ENCODE measurements at regions not wholly inside any gene's neighbourhood (a gene's known extent, or its start where the extent isn't known, plus 50 kb on each side); places are given as distances from the start of the nearest gene placed in this dataset.

DNA sequence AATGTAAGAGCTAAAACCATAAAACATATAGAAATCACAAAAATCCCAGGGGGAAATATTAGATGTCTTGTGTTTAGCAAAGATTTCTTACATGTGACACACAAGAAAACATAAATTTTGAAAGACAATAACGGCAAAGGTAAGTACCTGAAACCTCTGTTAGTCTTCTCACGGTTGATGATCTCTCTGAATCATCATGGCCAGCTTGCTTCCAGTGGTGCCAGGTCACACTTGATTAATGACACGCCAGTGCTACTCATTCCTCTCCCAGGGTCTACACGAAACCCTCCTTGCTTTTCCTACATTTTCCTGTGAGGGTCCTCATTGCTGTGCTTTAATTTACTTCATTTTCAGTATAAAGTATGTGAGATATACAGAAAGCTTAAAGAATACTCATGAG is 114.4 kb upstream of the PARP11 start:
- no peak for DNase-seq

DNA sequence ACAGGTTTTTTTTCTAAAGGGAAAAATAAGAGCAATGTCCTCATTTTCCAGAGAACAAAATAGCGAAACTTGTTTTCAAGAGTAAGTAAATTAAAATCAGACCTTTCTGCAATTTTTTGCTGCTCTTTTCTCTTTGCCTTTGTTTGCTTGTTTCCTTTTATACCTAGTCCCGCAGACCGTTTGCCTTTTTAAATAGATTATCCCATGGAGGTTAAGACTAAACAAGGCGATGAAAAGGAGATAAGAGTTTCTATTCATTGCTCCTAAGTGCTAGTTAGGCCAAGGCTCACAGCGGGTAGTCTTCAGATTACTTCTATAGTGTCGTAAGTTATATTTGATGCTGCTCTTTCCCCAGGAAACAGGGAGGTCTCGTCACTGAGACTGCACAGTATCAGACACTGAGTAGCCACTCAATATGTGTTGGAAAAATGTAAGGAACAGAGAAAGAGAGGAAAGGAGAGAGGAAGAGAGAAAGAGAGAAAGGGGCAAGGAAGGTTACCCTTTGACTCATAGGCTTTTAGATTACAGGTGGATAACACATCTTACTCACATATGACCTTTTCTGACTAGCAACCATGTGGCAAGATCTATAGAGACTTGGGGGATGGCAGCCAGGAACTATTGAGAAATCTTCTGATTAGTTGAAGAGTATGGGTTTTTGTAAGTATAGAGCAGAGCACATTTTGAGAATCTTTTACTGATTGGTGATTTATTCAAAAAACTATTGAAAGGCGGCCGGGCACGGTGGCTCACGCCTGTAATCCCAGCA is 107.5 kb upstream of the PARP11 start:
- no peak for DNase-seq

GRCh38 chr12:3977621-3978020 is 104.4 kb upstream of the PARP11 start:
- DNase-seq = no peak

- DNase-seq = no peak
Observed at GRCh38 chr12:3976351-3976938, 103.2 kb upstream of the PARP11 start.

GRCh38 chr12:3975652-3976051 is 102.5 kb upstream of the PARP11 start:
- no peak for DNase-seq

DNA sequence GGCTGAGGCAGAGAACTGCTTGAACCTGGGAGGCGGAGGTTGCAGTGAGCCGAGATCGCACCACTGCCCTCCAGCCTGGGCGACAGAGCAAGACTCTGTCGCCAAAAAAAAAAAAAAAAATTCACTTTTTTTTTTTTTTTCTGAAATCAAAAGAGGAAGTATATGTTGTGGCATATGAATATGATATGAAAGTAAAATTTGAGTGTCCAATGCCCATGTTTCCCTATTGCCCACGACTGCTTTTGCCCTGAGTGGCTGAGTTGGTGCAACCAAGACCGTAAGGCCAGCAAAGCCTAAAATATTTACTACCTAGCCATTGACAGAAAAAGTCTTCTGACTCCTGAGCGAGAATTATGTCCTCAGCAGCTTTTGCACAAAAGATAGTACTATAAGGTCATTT is 101.7 kb upstream of the PARP11 start:
- no peak for DNase-seq

- no peak for DNase-seq
Observed at GRCh38 chr12:3973973-3974644, 100.9 kb upstream of the PARP11 start.

DNA sequence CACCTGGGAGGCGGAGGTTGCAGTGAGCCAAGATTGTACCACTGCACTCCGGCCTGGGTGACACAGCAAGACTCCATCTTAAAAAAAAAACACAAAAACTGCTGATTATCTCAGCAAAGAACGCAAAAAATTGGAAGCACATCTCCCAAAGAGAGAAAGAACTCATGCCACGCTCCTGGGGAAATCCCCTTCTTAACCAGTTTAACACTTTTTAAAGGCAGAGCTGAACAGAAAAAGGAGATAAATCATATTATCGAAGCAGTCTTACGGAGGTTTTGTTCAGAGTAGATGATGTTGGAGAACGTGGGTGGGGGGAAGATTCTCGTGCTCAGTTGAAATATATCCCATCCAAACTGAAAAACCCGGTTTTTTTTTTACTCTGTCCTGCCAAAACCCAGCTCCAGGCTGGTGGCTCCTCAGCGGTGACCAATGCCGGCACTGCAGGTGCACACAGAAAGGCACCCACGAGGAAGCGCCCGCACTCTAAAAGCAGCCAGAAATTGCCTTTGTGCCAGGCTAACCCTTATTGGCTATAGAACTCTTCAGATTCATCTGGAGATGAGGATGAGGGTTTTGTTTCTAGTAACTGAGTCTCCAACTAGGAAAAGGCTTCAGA is 100.2 kb upstream of the PARP11 start:
- DNase-seq = no peak

DNA sequence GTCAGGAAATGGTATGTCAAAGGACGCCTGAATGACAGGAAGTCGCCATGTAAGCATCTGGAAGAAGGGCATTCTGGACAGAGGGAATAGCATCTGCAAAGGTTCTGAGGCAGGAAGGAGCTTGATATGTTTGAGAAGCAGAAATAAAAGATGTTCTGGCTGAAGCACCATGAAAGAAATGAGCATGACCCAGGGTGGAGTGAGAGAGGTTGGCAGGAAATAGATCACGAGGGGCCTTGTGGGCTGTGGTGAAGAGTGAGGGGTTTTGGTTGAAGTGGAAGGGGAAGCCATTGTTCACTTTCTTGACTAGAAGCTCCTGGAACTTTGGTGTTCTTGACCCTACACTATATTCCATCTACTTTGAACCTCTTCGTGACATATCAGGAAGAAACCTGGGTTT is 99.4 kb upstream of the PARP11 start:
- DNase-seq = no peak

- DNase-seq = no peak
Observed at GRCh38 chr12:3968523-3968922, 95.3 kb upstream of the PARP11 start.

GRCh38 chr12:3967556-3968160 is 94.5 kb upstream of the PARP11 start:
- no peak for DNase-seq

DNA sequence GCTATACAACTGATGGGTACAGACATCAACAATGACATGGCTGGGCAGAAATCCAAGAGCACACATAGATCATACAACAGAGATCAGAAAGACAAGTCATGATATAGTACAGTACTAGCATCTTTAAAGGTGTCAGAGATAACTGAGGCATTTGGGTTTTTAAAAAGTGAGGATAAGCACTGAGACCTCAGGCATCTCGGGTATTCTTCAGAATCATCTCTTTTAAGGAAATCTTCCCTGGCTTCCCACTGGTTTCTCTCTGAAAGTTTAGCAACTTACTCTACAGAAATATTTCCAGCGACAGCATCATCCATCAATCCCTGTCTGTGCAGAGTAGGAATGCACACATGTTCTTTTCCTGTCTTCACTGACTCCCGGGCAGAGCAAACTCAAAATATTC is 93.2 kb upstream of the PARP11 start:
- DNase-seq = no peak

- DNase-seq = no peak
Observed at GRCh38 chr12:3965046-3965445, 91.8 kb upstream of the PARP11 start.

DNA sequence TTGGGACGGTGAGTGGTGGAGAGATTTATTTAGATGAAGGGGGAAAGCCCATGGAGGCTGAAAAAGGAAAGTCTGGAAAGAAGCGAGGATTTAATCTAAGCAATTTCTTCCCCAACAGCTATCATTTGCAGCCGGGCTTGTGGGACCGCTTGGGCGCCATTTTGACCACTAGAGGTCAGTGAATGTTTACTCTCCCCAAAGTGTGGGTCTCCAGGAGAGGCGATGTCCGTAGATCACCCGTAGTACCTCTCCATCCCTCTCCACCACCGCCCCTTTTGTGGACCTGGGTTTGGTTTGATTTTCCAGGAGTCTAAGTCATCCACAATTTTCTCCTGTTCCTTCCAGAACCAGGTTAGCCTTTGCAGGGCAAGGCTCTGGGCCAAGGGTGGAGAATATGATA is 91.2 kb upstream of the PARP11 start:
- no peak for DNase-seq

DNA sequence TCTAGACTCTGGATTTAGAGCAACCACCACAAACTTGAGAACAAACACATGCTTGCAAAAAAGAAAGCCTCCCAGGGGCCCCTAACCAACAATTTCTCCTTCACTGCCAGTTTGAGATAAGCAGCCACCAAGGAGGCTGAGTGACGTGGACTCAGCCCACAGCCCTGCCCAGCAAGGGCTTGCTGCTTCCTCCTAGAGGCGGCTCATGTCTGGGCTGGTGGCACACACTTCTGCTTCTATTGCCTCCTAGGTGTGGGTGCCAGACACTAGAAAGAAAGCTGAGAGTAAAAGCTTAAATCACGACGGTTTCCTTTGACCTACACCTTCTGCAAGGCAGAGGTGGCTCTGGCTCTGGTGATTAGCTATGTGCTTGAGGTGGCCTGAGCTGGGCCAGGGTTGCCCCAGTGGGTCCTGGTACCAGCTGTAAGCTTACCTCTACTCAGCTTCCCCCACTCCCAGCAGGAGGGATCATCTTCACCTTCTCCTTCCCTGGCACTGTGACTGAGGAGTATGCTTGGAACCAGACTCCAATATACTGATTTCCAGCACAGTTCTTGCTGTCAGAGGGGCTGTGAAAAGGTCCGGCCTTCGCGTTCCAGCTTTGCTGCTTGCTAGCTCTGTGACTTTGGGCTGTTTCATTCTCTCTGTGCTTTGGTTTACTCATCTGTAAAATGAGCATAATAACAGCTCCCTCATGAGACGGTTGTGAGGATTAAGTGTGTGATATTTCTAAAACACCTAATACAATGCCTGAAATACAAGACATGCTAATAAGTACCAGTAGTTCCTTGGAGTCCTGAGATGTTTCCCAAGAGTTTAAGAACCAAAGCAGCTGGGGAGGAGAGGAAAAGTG is 89.7 kb upstream of the PARP11 start:
- peak; percentile 61 to 67 for DNase-seq

- no peak for DNase-seq
Observed at GRCh38 chr12:3961591-3961990, 88.4 kb upstream of the PARP11 start.

DNA sequence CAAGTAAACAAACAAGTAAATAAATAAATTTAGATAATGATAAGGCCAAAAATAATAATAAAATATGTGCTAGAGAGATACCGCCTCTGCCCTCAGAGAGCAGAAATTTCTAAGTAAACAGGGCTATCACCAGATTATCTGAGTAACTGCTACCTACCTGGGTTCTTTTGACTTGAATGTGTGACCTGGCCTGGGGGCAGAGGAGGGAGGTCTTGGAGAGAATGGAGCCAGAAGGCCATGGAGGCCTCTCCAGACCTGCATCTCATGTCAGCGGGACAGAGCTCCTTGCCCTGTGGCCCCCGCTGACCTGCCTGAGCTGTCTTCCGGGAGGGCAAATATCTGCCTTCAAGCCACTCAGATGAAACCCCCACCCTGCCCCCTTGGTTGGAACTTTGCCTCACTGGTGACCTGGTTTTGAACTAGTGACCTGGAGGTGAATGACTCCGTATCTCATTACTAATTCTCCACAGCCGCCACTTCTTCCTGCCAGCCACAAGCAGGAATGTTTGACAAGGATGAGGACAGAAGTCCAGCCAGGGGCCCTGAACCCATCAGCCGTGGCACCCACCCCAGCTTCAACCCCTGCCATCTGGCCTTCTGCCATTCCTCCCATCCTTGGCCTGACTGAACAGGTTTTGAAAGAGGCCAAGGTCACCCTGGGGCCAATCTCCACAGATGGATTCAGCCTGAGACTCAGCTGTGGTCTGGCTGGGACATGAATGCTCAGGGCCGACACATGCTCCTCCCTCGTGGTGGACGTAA is 86.8 kb upstream of the PARP11 start:
- no peak for DNase-seq

GRCh38 chr12:3958534-3958933 is 85.3 kb upstream of the PARP11 start:
- no peak for DNase-seq

DNA sequence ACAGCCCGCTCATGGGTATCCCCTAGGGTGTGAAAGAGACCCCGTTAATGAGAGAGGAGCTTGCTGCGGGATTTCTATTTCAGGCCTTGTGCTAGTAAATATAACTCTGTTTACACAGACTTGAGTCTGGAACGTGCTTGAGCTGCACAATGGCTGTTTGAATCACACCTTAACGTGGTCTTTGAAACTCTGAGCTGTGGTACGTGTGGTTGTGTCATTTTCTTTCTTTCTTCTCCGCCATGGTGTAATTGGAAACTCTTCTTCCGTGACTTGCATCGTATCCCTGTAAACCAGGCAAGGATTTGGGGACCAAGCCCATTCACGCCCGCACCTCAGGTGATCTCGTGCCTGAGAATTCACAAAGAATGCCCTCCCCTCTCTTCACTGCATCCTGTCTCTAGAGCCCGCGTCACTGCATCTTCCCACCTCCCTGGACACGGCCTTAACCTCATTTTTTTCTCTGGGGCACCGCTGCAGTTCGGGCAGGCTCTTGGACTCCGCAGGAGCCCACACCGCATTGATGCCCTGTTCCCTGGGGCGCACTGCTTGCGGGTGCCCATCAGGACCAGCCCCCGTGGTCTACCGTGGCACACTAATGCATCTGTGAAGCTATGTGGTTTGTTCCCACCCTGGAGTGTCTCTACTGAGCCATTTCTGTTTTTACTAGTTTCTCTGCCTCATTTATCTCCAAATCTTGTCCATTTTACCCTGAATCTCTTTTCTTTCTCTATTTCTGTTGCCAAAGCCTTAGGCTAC is 78.4 kb upstream of the PARP11 start:
- DNase-seq = no peak

DNA sequence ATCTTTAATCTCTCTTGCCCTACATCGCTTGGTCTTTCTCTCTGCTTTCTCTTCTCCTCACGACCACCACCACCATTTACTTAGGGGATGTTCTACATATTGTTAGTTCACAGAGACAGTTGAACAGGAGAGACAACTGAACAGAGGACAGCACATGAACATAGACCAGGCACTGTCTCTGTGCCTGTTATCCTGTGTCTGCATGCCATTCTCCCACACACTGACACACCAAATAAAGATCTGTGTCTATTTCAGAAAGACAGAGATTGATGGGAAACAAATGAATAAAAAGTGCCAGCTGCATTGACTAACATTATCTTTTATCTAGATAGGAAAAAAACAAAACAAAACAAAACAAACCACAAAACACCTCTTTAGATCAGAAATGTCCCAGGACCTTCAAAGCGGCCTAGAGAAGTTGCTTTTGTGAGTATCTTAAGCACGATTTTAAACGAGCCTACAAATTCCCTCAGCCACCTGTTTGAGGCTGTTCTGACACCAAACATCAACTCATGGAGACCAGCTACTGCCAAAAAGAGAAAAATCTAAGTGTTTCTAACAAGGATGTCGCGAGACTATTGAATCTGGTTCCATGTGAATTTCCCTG is 77.6 kb upstream of the PARP11 start:
- no peak for DNase-seq

Data from activated CD4-positive, alpha-beta T cell treated with anti-CD3 and anti-CD28 coated beads, Interleukin-2, amount 50 U/mL, for 4 hours (primary cell).